ENCODE measurements at regions not wholly inside any gene's neighbourhood (a gene's known extent, or its start where the extent isn't known, plus 50 kb on each side); places are given as distances from the start of the nearest gene placed in this dataset.
"Not testable (repeated sequence)": the region's sequence is repeated elsewhere in the genome, so short reads cannot be mapped to it uniquely, and the experiment has no call there.

DNA sequence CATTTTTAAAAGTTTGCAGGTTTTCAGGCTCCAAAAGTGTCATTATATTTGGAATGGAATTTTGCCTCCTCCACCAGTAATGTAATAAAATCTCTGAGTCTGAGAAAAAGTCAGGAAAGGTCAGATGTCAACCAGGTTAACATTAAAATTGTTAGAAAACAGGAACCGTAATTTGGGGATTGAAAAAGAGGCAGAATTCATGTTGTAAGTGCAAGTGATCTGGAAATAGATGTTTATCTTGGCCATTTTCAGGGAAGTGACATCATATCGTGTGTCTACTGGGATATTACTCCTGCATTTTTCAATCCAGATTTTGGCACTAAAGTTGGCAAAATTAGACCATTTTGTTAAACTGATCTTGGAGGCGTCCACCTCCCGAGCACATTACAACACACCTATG lies 428.5 kb upstream of the MGMT start:
- no peak for DNase-seq

DNA sequence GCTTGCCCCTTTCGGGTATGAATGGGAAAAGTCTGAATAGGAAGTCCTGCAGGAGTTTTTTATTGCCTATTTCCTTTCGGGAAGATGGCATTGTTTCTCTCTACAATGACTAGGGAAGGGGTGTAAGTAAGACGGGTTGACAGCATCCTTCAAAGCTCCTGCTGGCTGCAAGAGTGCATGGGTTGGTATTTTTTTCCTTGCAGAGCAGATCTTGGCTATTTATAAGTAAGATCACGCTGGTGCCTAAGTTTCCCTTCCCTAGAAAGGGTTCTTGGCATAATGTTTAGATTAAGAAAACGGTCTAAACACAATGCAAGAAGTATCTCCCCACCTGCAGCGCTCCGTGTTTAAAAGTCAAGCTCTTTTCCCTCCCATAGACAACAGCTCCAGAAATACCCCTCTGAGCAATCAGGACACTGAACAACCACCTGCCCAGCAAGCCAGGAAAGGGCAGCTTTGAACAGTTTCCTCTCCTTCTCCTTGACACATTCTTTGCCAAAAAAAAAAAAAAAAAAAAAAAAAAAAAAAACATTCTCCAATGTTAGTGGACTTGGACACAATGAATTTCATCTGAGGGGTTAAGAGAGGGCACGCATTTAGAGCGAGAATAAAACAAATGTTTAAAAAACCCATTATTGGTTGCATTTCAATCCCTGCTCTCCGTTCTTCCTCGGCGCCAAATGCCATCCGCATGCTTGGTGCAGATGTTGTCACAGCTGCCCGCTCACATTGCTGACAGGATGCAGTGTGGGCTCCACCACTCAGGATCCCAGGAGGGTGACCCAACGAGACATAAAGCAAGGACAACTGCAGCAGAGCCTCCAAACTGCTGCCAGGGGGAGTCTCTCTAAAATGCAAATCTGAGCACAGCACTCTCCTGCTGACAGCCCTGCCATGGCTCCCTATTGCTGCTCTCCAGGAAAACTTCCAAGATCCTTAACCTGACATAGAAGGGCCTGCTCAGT lies 427.4 kb upstream of the MGMT start:
- no peak for DNase-seq

- no peak for DNase-seq
These were observed 426.7 kb upstream of the MGMT start for GRCh38 chr10:129040377-129040776.

- no peak for DNase-seq
These were observed 425.1 kb upstream of the MGMT start for GRCh38 chr10:129041916-129042315.

DNA sequence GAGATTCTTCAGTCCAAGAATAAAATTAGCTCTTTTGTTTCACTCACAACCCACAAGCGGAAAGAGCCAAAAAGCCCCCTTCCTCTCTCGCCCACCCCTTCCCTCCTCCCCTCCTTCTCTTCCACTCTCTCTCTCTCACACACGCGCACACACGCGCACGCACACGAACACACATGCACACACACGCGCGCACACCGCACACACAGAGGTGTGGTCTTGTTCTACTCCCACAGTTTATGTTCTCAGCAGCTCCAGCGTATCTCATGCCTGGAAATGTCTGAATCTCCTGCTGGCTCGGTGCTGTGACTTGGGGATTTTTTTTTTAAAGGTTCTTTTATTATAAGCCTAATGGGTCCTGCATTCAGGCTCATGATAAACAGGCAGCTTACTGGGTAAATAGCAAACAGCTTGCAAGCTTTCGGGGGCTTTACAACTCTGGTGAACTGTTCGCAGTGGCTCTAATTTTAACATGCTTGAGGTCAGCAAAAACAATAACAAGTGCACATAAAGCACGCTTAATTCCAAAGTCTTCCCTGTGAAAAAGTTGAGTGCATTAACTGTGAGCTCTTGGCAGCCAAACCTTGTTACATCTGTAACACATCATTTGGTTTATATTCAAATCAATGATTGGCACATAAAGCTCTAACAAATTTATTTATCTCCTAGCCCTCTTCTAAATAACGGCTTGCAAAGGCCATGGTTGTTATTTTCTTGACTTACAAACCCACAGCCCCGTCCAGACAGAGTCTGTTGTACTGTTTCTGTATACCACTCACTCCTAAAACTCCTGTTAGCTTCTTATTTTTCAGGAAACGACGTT lies 424.1 kb upstream of the MGMT start:
- no peak for DNase-seq

DNA sequence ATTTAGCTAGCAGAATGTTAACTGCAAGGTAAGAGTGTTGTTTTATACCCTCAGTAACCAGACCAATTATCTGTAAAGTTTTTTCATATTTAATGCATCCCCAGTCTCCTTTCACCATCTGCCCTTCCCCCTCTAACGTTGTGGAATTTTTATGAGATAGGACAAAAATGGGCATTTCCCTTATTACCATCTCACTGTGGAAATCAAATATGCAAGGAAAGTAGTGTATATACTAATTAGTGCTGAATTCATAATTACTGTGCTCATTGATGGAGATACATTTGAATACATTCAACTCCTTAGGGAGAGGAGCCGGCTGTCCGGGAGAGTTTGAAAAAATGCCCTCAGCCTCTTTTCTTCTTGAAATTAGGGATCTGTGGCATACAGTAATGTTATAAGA lies 423.4 kb upstream of the MGMT start:
- no peak for DNase-seq

GRCh38 chr10:129045599-129045998 lies 421.4 kb upstream of the MGMT start:
- no peak for DNase-seq

DNA sequence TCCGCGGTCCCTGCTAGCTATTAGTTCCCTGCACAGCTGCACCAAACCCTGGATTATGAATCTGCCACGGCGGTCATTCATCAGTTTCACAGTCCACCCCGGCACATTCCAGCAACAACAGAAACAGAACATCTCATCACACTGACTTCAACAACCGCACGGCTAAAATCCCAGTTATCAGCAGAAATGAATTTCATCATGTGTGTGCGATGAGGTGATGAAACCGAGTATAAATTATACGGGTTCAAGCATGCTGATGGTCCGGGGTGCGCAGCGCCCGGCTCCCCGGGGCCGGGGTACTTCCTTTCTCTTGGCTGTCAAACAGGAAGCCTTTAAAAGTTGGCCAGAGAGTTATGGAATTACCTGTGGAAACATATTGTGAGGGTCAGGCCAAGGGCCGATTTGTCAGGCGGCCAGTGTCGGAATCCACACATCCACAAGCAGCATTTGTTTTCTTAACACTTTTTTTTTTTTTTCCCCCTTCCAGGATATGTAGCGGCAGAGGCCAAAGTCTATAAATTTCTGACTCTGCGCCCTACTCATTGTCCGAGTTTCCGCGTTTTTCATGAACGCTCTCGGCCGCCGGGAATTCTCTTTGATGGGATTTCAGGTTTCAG lies 420.9 kb upstream of the MGMT start:
- DNase-seq = no peak

DNA sequence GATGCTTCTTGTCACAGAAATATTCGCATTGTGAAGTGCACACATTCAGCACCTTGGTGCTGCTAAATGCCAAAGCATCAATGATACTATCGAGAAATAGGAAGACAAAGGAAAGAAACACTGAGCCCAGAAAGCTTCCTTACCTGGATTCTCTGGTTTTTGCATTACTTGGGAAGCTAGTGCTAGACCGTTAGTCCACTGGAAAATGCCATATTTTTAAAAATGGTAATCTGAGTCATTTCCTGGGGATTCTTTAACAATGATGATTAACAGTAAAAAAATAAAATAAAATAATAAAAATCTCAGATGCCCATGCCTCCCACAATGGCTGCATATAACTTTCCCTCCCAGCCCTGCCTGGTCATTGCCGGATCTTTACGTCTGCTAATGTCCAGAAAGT lies 420.1 kb upstream of the MGMT start:
- DNase-seq = no peak

GRCh38 chr10:129047600-129047999 lies 419.4 kb upstream of the MGMT start:
- DNase-seq = no peak

GRCh38 chr10:129048513-129048912 lies 418.5 kb upstream of the MGMT start:
- DNase-seq = no peak

- no peak for DNase-seq
These were observed 417.5 kb upstream of the MGMT start for GRCh38 chr10:129049501-129049900.

DNA sequence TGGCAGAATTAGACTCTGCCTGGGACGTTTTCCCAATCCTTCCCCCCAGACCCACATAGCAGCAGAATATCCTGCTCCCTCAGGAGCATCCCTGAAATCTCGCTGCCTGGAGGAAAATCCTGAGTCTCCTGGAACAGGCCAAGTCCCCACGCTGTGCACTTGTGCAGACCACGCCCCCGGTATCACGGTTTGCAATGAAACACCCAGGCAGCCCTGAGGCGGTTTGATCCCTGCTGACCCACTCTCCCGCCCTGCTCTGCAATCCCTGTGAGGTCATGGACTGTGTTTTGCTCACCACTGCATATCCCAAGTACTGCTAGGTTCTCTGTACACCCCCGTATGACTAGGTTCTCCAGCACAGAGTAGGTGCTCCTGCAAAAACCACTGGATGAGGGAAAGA lies 411.8 kb upstream of the MGMT start:
- no peak for DNase-seq

DNA sequence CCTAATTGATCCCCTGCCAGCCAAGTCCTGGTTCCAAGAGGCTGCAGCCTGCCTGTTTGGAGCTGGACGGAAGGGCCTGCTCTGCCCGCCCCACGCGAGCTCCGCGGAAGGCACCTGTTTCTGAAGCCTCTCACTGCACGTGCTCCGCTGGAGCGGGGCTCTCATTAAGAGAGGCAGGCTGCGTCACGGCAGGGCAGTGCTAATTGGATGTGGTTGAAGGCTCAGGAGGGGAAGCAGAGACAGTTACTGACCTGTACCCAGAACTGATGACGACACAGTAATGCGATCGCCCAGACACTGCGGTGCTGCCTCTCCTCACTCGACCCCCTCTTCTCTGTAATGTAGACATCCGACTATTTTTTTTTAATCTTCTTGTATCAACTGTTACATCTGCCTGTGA lies 411.1 kb upstream of the MGMT start:
- DNase-seq = no peak

DNA sequence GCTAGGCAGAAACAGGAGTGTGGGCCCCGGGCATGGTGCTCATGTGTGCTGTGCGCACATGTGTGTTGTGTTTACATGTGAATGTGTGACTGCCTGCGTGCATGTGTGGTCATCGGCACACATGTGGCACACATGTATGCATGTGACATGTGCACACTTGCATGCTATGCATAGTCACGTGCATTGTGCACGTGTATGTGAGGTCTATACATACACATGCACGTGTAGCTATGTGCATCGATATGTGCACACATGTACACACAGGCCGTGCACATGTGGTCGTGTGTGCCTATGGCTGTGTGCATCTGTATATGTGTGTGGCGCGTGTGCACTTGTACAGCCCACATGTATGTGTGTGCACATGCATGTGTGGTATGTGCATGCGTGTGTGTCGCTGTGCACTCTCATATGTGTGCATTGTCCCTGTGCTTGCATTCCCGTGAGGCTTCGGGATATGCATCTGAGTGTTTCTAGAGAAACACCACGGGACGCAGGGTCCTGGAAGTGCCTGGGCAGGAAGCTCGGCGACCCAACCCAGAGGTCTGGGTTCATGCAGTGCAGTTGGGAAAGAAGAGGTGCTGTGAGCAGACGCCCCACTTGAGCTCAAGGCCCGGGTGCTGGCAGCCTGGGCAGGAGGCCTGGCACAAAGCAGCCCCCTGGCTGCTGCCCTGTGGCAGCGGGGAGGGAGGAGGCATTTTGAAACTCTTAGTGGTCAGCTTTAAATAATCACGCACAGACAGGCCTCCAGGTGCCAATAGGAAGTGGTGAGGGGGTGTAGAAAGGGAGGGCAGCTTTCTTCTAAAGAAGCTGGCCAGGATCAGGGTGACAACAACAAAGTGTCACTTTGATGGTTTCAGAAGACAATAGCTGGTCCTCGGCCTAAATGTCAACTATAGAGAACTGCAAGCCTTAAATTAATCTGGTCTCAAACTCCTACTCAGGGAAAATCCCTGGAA lies 410.0 kb upstream of the MGMT start:
- DNase-seq = no peak

- no peak for DNase-seq
These were observed 409.0 kb upstream of the MGMT start for GRCh38 chr10:129057856-129058663.

- DNase-seq = no peak
These were observed 408.3 kb upstream of the MGMT start for GRCh38 chr10:129058664-129059155.

DNA sequence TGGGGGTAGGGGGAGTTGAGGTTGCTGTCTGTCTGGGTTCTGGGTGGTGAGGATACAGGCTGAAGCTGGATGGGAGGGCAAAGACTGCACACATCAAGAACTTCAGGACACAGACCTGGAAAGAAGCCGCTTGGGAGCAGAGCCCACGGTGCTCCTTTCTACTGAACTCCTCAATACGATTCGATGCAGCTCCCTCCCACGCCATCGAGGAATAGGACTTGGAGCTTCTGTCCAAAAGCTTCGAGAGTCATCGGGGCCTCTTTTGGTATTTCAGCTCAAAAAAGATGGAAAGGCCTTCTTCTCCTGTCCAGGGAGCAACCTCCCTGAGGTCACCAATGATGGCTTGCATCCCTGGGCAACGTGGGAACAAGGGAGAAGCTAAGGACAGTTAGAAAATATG lies 407.1 kb upstream of the MGMT start:
- no peak for DNase-seq

- no peak for DNase-seq
These were observed 403.8 kb upstream of the MGMT start for GRCh38 chr10:129063212-129063611.

DNA sequence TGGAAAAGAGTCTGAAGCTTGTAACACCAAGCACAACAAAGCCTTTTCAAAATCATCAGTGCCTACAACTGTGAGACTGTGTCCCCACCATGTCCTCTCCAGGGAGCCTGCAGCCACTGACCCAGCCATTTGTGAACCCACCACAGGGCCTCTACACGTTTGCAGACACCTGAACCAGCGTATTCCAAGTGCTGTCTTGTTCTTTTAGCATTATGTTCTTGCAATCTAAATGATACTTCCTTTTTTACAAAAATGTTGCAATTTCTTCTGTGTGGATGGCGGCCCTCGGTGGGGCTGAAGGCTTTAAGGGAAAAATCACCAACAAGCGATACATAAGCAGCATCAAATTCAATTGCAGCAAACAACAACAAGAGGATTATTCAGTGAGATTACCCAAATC lies 403.2 kb upstream of the MGMT start:
- DNase-seq = no peak

GRCh38 chr10:129066529-129066928 lies 400.5 kb upstream of the MGMT start:
- DNase-seq = not testable (repeated sequence)
